H9 (cell line): ENCODE measurements at regions not wholly inside any gene's neighbourhood (a gene's known extent, or its start where the extent isn't known, plus 50 kb on each side); places are given as distances from the start of the nearest gene placed in this dataset.

Experiments used
- DNase-seq: peaks from one replicate; pipeline ENCODE4 v3.0.0-alpha.2; 2017
- H2AFZ ChIP-seq: one replicate; pipeline ENCODE4 v1.6.1; 2013; ENCODE audit warnings: mild to moderate bottlenecking, low read length, control low read depth, moderate library complexity
- H2AK5ac ChIP-seq: 2 replicates; pipeline ENCODE4 v1.6.1; 2013; ENCODE audit warnings: low read length, control low read depth, mixed read lengths; ENCODE audit not compliant: insufficient read length
- H2BK120ac ChIP-seq: one replicate; pipeline ENCODE4 v1.6.1; 2013; ENCODE audit warnings: low read depth, mild to moderate bottlenecking, low read length, control low read depth, inconsistent platforms; ENCODE audit not compliant: poor library complexity, severe bottlenecking
- H2BK12ac ChIP-seq: 2 replicates; pipeline ENCODE4 v1.6.1; 2013; ENCODE audit warnings: low read length, control low read depth, mixed read lengths, low read depth; ENCODE audit not compliant: insufficient read length
- H2BK15ac ChIP-seq: 2 replicates; pipeline ENCODE4 v1.6.1; 2013; ENCODE audit warnings: low read depth, low read length, control low read depth
- H2BK20ac ChIP-seq: one replicate; pipeline ENCODE4 v1.6.1; 2013; ENCODE audit warnings: low read depth, mild to moderate bottlenecking, low read length, control low read depth, inconsistent platforms; ENCODE audit not compliant: poor library complexity, severe bottlenecking
- H2BK5ac ChIP-seq: 2 replicates; pipeline ENCODE4 v1.6.1; 2013; ENCODE audit warnings: low read length, control low read depth, mixed read lengths; ENCODE audit not compliant: insufficient read length
- H3K14ac ChIP-seq: 2 replicates; pipeline ENCODE4 v1.6.1; 2013; ENCODE audit warnings: low read length, control low read depth; ENCODE audit not compliant: insufficient read depth
- H3K18ac ChIP-seq: 2 replicates; pipeline ENCODE4 v1.6.1; 2013; ENCODE audit warnings: low read depth, mild to moderate bottlenecking, mixed read lengths, low read length, control low read depth; ENCODE audit not compliant: insufficient read length
- H3K23ac ChIP-seq: 2 replicates; pipeline ENCODE4 v1.6.1; 2013; ENCODE audit warnings: low read length, control low read depth, mixed read lengths, low read depth; ENCODE audit not compliant: insufficient read length
- H3K23me2 ChIP-seq: 2 replicates; pipeline ENCODE4 v1.6.1; 2013; ENCODE audit warnings: low read depth, mild to moderate bottlenecking, mixed read lengths, low read length, control low read depth; ENCODE audit not compliant: insufficient read length, poor library complexity, severe bottlenecking
- H3K27ac ChIP-seq: 2 replicates; pipeline ENCODE4 v1.5.1; 2013; ENCODE audit warnings: low read length, control low read depth, mixed read lengths, low read depth; ENCODE audit not compliant: insufficient read length
- H3K27me3 ChIP-seq: 2 replicates; pipeline ENCODE4 v1.6.1; 2013; ENCODE audit warnings: low read length, control low read depth, inconsistent platforms; ENCODE audit not compliant: insufficient read depth
- H3K4ac ChIP-seq: 2 replicates; pipeline ENCODE4 v1.6.1; 2013; ENCODE audit warnings: low read depth, mild to moderate bottlenecking, control low read depth, inconsistent platforms, low read length, moderate library complexity
- H3K4me1 ChIP-seq: 2 replicates; pipeline ENCODE4 v1.6.1; 2013; ENCODE audit warnings: low read length, control low read depth, inconsistent platforms; ENCODE audit not compliant: insufficient read depth
- H3K4me2 ChIP-seq: 2 replicates; pipeline ENCODE4 v1.6.1; 2013; ENCODE audit warnings: low read length, control low read depth, mixed read lengths; ENCODE audit not compliant: insufficient read length, insufficient read depth
- H3K56ac ChIP-seq: 2 replicates; pipeline ENCODE4 v1.6.1; 2013; ENCODE audit warnings: low read depth, mild to moderate bottlenecking, mixed read lengths, low read length, control low read depth; ENCODE audit not compliant: insufficient read length
- H3K79me1 ChIP-seq: 2 replicates; pipeline ENCODE4 v1.6.1; 2013; ENCODE audit warnings: low read depth, mild to moderate bottlenecking, moderate library complexity, low read length, control low read depth, inconsistent platforms; ENCODE audit not compliant: insufficient read depth, poor library complexity, severe bottlenecking
- H3K79me2 ChIP-seq: 2 replicates; pipeline ENCODE4 v1.6.1; 2013; ENCODE audit warnings: low read length, control low read depth, inconsistent platforms; ENCODE audit not compliant: insufficient read depth
- H3K9ac ChIP-seq: 2 replicates; pipeline ENCODE4 v1.6.1; 2013; ENCODE audit warnings: low read length, control low read depth, mixed read lengths; ENCODE audit not compliant: insufficient read length; ENCODE audit errors: extremely low read depth
- H3K9me3 ChIP-seq: one replicate; pipeline ENCODE4 v1.6.1; 2013; ENCODE audit warnings: low read depth, low read length, inconsistent platforms; ENCODE audit not compliant: control insufficient read depth
- H3T11ph ChIP-seq: one replicate; pipeline ENCODE4 v1.6.1; 2013; ENCODE audit warnings: mild to moderate bottlenecking, low read length, control low read depth, inconsistent platforms
- H4K20me1 ChIP-seq: one replicate; pipeline ENCODE4 v1.6.1; 2013; ENCODE audit not compliant: control insufficient read depth, insufficient read length, insufficient read depth
- H4K5ac ChIP-seq: 2 replicates; pipeline ENCODE4 v1.6.1; 2013; ENCODE audit warnings: low read depth, mild to moderate bottlenecking, mixed read lengths, low read length, control low read depth; ENCODE audit not compliant: insufficient read length
- H4K8ac ChIP-seq: replicated peaks from 2 replicates; pipeline ENCODE4 v1.6.1; 2013; ENCODE audit warnings: low read length, control low read depth, mixed read lengths, low read depth; ENCODE audit not compliant: insufficient read length
- H4K91ac ChIP-seq: 2 replicates; pipeline ENCODE4 v1.6.1; 2013; ENCODE audit warnings: low read depth, mild to moderate bottlenecking, moderate library complexity, mixed read lengths, low read length, control low read depth; ENCODE audit not compliant: insufficient read length
- H3K27ac Mint-ChIP-seq, 3 experiments: 2 replicates in 2 of 3; 3 replicates in 1 of 3; pipeline ENCODE4 v1.8.0; 2020 to 2021; ENCODE audit warnings: mixed read lengths in 3 of 3, mild to moderate bottlenecking in 1 of 3, moderate library complexity in 1 of 3
- H3K27me3 Mint-ChIP-seq: 2 replicates; pipeline ENCODE4 v1.8.0; 2021; ENCODE audit warnings: low read depth, mild to moderate bottlenecking, moderate library complexity, mixed read lengths
- H3K36me3 Mint-ChIP-seq, 3 experiments: 2 replicates in 2 of 3; 3 replicates in 1 of 3; pipeline ENCODE4 v1.8.0; 2020 to 2021; ENCODE audit warnings: low read depth in 3 of 3, mixed read lengths in 3 of 3; ENCODE audit not compliant: insufficient read depth in 1 of 3
- H3K4me1 Mint-ChIP-seq, 2 experiments: 2 replicates each; pipeline ENCODE4 v1.8.0; 2020; ENCODE audit warnings: mixed read lengths in 2 of 2
- H3K4me3 Mint-ChIP-seq, 2 experiments: 2 replicates in 1 of 2; 3 replicates in 1 of 2; pipeline ENCODE4 v1.8.0; 2020 to 2021; ENCODE audit warnings: mild to moderate bottlenecking in 2 of 2, mixed read lengths in 2 of 2, moderate library complexity in 1 of 2
- H3K9me3 Mint-ChIP-seq, 2 experiments: 2 replicates in 1 of 2; 3 replicates in 1 of 2; pipeline ENCODE4 v1.8.0; 2020; ENCODE audit warnings: mild to moderate bottlenecking in 2 of 2, mixed read lengths in 2 of 2, moderate library complexity in 1 of 2
- WGBS: extraction: QIAGEN DNeasy Blood & Tissue Kit; methylation state at CpG from one replicate; pipeline ENCODE4 v1.1.7; 2013; ENCODE audit warnings: missing lambda C conversion rate, low lambda C conversion rate, mixed read lengths; ENCODE audit not compliant: insufficient read length; ENCODE audit errors: extremely low coverage; 5-methylcytosine and 5-hydroxymethylcytosine counted together
- TF ChIP-seq, protein P1 (sequence below): fragments of 200-600 bp; sonication (generic); conservative IDR thresholded peaks from 3 replicates; pipeline ENCODE4 v1.8.0; 2021; ENCODE audit warnings: antibody characterized with exemption, mild to moderate bottlenecking

GRCh38 chr11:86143087-86144030 is 74.5 kb upstream of the PICALM start:
- Histone ChIP-seq H2AFZ (no peak overlapping the region), H3K4ac (no peak overlapping the region), H2BK5ac (no peak overlapping the region), H3K79me2 (no peaks in the 10 kb centered on the region), H3K4me2 (no peak overlapping the region), H3K56ac (no peak overlapping the region), H3K27ac (no peak overlapping the region), H3K14ac (no peak overlapping the region), H4K8ac (no peak overlapping the region), H3K18ac (no peak overlapping the region), H3K9ac (no peak overlapping the region), H2AK5ac (no peak overlapping the region), H4K20me1 (no peaks in the 10 kb centered on the region), H3K23ac (no peak overlapping the region), H2BK20ac (no peak overlapping the region), H2BK15ac (no peak overlapping the region), H3K27me3 (no peaks in the 10 kb centered on the region), H4K5ac (no peak overlapping the region), H3K79me1 (no peaks in the 10 kb centered on the region), H3K9me3 (no peaks in the 10 kb centered on the region), H2BK120ac (no peak overlapping the region), H3T11ph (no peak overlapping the region), H2BK12ac (no peak overlapping the region), H3K23me2 (no peaks in the 10 kb centered on the region), H4K91ac (no peak overlapping the region), H3K4me1 (peaks cover under 1% of the 10 kb centered on the region; the same call in 1 of the 2 replicates)
- no CpG with 5 or more reads among the region's 7 CpGs for WGBS
- H3K27me3 Mint-ChIP-seq, result no peaks in the 10 kb centered on the region
- H3K4me3 Mint-ChIP-seq, result no peak overlapping the region
- no peaks in the 10 kb centered on the region for H3K9me3 Mint-ChIP-seq
- TF ChIP-seq, protein P1, sequence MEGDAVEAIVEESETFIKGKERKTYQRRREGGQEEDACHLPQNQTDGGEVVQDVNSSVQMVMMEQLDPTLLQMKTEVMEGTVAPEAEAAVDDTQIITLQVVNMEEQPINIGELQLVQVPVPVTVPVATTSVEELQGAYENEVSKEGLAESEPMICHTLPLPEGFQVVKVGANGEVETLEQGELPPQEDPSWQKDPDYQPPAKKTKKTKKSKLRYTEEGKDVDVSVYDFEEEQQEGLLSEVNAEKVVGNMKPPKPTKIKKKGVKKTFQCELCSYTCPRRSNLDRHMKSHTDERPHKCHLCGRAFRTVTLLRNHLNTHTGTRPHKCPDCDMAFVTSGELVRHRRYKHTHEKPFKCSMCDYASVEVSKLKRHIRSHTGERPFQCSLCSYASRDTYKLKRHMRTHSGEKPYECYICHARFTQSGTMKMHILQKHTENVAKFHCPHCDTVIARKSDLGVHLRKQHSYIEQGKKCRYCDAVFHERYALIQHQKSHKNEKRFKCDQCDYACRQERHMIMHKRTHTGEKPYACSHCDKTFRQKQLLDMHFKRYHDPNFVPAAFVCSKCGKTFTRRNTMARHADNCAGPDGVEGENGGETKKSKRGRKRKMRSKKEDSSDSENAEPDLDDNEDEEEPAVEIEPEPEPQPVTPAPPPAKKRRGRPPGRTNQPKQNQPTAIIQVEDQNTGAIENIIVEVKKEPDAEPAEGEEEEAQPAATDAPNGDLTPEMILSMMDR, result no peak
- H3K36me3 Mint-ChIP-seq, result no peaks in the 10 kb centered on the region
- no peak for DNase-seq
- H3K4me1 Mint-ChIP-seq, result peaks cover 4% of the 10 kb centered on the region in 2 experiments
- H3K27ac Mint-ChIP-seq, result no peak overlapping the region
